Stimulated activated CD4-positive, alpha-beta T cell treated with anti-CD3 and anti-CD28 coated beads, Interleukin-4, amount 100 ng/mL, for 4 hours (primary cell): ENCODE measurements at regions not wholly inside any gene's neighbourhood (a gene's known extent, or its start where the extent isn't known, plus 50 kb on each side); places are given as distances from the start of the nearest gene placed in this dataset.
A peak's percentile ranks its signal among the peaks of the same experiment; 100 is the strongest.
"Not testable (repeated sequence)": the region's sequence is repeated elsewhere in the genome, so short reads cannot be mapped to it uniquely, and the experiment has no call there.

Experiments
- DNase-seq, 2 experiments: peaks; one replicate each; pipeline ENCODE4 v3.0.0-alpha.2; 2020

- DNase-seq: no peak
Observed at GRCh38 chr4:12674184-12674583, 810.0 kb downstream of the RAB28 start.

DNA sequence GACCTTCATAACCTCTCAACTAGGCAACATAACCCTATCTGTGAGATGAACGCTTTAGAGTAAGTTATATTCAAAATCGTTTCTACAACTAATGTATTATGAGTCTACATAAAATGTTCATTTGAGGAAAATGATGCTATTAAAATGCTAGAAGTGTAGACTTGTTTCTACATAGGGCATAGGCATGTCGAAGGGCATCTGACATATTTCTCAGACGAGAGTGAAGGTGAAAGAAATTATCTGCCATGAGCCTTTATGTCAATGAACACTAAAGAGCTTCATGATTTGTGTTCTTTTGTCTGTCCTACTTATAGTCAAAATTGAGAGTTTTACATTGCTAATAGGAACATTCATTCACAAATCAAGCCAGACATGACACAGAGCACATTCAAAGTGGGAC is 811.8 kb downstream of the RAB28 start:
- no peak for DNase-seq

- DNase-seq: no peak
Observed at GRCh38 chr4:12658146-12658545, 826.0 kb downstream of the RAB28 start.

DNA sequence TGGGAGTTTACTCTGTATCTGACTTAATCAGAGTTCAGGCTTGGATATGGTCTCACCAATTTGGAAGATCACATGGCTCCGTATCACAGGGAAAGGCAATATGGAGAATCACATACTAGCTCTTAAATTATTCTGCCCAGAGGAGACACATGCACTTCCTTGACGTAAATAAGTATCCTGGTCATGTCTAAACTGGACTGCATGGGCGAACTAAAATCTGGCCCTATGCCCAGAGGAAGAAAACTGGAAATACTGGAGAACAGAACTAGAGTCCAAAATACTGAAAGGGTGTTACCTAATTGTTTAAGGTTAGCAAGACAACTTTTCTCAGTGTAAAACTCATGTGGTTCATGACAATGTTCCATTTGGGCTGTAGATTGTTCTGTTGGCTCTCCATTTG is 832.3 kb downstream of the RAB28 start:
- DNase-seq: no peak

DNA sequence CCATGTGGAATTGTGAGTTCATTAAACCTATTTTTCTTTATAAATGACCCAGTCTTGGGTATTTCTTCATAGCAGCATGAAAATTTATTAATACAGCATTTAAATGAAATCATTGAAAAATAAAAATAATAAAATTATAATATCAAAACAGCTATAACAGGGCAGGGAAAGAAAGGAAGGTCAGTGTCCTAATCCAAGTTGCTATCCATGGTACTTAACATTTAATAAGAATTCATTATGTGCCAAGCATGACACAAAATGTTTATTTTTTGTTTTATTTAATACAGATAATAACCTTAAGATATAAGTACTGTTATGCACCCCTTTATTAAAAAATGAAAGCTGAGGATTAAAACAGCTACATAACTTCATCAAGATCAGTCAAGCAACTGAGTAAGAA is 838.4 kb downstream of the RAB28 start:
- no peak for DNase-seq

DNA sequence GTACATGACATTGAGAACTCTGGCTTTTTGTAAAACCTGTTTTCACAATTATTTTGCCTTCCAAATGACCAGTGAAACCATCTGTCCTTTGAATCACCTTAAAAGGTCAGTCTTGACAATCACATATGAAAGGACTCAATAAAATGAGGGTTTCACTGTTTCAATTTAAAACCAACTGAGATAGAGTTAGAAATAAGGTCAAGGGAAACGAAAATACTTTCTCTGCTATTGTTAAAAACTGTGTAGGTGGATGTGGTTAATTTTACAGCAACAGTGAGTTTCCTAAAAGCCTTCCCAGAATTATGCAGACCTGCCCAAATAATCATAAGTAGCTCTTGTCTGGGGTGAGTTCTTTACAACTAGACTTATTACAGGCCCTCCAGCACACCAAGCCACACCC is 839.9 kb downstream of the RAB28 start:
- no peak for DNase-seq

- DNase-seq: no peak
Observed at GRCh38 chr4:12636191-12636590, 847.9 kb downstream of the RAB28 start.

DNA sequence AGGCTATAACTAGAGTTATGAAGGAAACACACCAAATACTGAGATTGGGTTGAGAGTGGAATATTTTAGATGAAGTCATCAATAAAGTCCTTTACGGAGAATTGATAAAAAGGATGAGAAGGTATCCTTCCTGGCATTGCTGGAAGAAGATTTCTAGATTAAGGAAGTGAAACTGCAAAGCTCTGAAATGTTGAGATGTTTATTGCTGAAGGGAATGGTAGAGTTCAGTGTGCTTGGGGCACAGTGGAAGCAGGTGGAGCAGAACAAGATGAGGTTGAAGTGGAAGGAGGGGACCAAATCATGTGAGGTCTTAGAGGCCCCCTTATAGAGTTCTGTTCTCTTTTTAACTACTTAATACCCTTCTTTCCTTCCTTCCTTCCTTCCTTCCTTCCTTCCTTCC is 848.5 kb downstream of the RAB28 start:
- no peak for DNase-seq

GRCh38 chr4:12633053-12633651 is 851.0 kb downstream of the RAB28 start:
- peak; percentile 49 to 65 for DNase-seq

DNA sequence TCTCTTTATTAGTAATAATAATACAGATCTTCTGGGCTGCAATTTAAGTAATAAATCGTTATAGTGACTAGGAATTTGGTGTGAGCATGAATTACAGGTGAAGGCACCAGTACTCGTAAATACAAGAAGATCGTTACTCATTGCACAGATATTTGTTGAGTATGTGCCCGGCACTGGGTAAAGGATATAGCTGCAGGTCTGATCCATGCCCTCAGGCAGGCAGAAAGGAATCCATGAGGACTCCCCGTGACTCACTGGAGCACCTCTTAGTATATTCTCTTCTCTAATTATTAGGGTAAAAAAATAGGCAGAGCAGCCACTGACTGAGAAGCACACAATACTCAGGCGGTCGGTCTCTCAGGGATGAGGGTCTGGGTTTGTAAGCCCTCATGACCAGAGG is 868.3 kb downstream of the RAB28 start:
- no peak for DNase-seq

GRCh38 chr4:12612876-12613275 is 871.3 kb downstream of the RAB28 start:
- DNase-seq: no peak

GRCh38 chr4:12609212-12609875 is 874.8 kb downstream of the RAB28 start:
- DNase-seq: not testable (repeated sequence)

DNA sequence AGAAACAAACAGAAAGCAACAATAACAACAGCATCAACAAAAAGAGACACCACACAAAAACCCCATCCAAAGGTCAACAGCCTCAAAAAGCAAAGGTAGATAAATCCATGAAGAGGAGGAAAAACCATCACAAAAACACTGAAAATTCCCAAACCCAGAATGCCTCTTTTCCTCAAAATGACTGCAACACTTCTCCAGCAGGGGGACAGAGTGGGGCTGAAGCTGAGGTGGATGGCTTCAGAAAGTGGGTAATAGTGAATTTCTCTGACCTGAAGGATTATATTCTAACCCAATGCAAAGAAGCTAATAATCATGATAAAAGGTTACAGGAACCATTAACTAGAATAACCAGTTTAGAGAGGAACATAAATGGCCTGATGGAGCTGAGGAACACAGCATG is 888.2 kb downstream of the RAB28 start:
- no peak for DNase-seq

DNA sequence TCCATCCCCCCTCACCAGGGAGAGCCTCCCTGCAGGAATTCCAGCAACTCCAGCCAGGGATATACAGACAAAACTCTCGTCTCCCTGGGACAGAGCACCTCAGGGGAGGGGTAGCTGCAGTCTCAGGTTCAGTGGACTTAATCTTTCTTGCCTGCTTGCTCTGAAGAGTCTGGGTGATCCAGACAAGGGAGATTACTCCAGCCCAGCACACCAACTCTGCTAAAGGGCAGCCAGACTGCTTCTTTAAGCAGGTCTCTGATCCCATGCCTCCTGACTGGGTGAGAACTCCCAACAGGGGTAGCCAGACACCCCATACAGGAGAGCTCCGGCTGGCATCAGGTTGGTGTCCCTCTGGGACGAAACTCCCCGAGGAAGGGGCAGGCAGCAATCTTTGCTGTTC is 888.7 kb downstream of the RAB28 start:
- DNase-seq: no peak

GRCh38 chr4:12588582-12588981 is 895.6 kb downstream of the RAB28 start:
- DNase-seq: no peak

DNA sequence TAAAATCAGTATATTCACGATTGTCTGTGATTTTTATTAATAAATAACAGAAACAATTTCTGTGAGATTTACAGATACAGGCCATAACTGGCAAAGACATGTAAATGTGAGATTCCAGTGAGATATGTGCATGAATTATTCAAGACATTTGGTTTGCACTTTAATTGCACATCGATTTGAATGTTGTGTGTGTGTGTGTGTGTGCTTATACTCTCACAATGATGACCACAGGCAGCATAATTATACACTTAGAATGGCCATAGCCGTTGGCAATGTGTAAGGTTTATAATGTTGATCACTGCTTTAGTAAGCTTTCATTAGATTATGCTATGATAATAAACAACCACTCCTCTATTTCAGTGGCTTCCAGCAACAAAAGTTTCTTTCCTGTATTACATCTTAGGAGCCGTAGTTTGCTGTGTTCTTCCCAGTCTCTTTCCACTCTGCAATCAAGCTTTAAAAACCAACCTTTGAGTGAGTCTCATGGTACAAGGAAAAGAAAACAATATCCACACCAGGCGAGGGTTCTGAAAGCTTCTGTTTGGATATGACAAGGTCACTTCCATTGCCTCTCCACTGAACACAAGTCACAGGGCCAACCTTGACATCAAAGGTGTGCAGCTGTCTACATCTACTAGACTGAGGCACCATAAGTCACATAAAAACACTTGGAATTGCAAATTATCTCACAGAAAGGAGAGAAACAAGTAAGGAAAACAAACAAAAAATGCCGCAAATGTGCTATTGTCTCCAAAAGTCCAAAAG is 897.7 kb downstream of the RAB28 start:
- no peak for DNase-seq

- no peak for DNase-seq
Observed at GRCh38 chr4:12584116-12584875, 899.8 kb downstream of the RAB28 start.

DNA sequence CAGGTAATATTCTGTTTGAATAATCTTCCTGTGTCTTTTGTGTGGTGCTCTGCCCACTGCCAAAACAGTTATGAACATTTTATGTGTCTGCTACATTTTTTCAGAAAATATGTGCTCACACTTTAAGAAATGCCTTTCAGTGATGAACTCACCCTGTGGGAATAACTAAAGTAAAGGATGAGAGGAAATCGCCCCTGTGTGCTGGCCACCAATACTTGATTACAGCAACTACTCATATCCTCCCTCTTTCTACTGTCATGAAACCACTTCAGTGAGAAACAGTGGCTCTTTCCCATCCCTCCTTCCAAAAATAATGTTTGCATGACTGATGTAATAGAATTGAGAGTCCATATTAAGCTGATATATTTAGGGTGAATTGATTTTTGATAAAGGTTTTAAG is 900.9 kb downstream of the RAB28 start:
- no peak for DNase-seq

DNA sequence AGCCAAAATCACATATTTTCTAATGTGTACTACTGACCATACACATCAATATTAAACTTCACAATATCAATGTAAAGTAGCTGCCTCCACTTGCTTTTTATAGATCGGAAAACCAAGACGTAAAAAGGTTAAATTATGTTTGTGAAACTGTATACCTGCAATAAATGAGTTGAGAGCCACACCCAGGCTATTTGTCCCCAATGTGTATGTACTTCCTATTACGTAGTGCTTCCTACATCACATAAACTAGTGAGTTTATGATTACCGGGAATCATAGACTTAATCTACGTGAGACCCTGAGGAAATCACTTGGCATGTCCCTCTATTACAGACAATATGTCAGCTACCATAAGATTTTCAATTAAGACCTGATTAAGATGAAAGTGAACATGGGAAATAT is 903.4 kb downstream of the RAB28 start:
- DNase-seq: no peak

DNA sequence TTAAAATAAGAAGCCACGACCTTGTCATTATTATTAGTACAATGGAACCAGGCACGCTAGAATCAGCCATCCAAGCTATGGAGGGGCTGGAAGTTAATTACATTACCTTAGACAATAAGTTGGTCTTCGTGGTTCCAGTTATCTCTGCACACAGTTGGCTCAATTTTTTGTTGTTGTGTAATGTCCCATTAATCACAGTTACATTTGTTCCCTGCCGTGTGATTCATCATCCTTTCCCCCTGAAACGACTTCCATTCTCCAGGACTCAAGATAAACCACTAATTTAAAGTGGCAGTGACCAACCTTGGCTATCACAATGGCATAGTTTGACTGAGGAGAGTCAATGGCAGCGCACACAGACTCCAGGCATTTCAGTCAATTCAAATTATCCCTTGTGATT is 905.0 kb downstream of the RAB28 start:
- DNase-seq: no peak

DNA sequence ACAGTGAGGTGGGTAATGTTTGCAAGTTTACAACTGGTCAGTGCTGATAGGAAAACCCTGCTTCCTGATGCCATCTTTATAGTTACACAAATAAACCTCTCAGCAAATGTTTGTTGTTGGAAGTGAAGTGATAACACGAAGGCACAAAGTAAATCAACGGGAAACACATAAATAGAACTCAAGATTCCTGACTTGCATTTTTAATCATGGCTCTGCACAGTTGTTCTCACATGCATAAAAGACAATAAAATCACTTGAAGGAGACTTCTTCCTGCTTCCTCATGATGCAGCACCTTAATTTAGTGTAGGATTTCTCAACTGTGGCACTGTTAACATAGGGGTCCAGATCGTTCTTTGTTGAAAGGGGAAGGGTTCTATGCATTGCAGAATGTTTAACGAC is 907.7 kb downstream of the RAB28 start:
- DNase-seq: no peak

DNA sequence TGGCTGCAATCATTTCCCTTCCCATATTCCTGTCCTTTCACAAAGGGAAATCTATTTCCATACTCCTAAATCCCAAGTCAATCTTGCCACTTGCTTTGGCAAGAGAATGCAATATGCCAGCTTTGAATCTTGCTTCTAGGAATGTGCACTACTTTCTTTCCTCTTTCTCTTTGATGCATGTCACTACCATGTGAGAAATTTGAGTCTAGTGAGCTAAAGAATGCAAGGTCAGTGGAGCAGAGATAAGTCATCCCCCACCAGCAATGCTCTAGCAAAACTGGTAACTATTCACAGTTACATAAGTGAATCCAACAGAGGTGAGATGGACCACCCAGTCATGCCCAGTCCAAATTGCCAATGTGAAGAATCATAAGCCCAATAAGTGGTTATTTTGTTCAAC is 910.4 kb downstream of the RAB28 start:
- no peak for DNase-seq

DNA sequence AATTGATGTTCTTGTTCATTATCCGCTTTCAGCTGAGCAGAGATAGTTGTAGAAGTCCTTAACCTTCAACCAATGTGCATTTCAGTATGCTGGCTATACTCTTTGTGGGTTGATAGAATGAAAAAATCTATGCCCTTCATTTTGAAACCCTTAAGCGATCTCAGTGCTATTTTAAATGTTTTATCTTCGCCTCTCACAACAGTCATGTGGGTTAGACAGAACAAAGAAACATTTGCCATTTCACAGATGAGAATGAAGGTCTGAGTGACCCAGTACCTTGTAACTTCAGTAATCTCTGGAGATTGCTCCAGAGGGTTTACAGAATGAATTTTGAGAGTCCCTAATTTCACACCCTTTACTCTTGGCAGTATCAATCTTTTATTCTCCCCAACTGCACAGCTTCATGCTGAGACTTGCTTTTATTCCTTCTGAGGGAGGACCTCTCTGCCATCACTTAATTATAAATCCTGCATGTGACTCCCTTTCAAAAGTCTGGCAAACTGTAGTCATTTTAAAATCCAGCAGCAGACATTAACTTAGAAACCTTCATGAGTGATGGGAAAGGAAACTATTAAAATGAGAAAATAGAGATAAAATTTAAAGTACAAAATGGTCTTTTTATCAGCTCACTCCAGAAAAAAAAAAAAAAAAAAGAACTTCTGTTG is 921.5 kb downstream of the RAB28 start:
- no peak for DNase-seq
